ENCODE measurements at regions not wholly inside any gene's neighbourhood (a gene's known extent, or its start where the extent isn't known, plus 50 kb on each side); places are given as distances from the start of the nearest gene placed in this dataset.

DNA sequence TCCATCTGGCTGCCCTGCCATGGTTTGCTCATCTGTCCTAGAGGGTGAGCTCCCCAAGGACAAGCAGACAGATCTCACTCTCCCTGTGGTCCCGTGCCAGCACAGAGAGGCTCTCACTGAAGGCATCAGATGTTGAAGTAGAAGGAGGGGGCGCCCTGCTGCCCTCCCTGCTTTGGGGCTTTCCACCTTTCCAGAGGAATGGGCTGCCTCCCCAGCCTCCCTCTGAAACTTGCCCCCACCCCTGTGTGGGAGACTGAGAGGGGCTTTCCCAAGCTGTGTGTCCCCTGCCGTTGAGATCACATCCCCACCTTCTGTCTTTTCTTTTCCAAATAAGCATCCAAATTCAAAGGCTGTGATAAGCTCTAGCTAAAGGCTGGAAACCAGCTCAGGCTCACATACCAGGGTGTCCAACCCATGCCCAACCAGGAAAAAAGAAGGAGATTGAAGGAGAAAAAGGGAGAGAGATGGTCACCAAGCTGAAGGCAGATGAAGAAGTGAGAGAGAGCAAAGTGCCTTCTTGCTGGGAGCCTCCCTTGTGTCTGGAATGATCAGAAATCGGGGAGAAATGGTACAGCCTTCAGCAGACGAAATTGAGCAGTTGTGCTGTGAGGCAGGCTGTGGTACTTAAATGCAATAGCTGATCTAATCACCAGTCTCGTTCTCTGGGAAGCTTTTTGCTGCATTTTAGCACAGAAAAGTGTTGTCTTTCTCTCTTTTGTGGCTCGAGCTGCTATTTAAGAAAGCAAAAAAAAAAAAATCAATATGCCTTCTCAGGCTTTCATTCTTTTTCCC is 145.9 kb upstream of the LHX1 start:
- POLR2A ChIA-PET (ENCODE audit: low non-redundant PET): no interaction called here
- H3K27ac ChIP-seq: no peak overlapping the region
- TF ChIP-seq, protein P1, sequence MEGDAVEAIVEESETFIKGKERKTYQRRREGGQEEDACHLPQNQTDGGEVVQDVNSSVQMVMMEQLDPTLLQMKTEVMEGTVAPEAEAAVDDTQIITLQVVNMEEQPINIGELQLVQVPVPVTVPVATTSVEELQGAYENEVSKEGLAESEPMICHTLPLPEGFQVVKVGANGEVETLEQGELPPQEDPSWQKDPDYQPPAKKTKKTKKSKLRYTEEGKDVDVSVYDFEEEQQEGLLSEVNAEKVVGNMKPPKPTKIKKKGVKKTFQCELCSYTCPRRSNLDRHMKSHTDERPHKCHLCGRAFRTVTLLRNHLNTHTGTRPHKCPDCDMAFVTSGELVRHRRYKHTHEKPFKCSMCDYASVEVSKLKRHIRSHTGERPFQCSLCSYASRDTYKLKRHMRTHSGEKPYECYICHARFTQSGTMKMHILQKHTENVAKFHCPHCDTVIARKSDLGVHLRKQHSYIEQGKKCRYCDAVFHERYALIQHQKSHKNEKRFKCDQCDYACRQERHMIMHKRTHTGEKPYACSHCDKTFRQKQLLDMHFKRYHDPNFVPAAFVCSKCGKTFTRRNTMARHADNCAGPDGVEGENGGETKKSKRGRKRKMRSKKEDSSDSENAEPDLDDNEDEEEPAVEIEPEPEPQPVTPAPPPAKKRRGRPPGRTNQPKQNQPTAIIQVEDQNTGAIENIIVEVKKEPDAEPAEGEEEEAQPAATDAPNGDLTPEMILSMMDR (conservative IDR thresholded peaks at IDR 0.05; ENCODE audit: low read depth): no peak
- CTCF ChIA-PET: interaction anchor here (1.1 kb wide), 1 partner anchor 1913 kb away, joined by 4 read pairs; no protein-coding TSS in a partner anchor
- no peak for DNase-seq (ENCODE audit: low spot score)

DNA sequence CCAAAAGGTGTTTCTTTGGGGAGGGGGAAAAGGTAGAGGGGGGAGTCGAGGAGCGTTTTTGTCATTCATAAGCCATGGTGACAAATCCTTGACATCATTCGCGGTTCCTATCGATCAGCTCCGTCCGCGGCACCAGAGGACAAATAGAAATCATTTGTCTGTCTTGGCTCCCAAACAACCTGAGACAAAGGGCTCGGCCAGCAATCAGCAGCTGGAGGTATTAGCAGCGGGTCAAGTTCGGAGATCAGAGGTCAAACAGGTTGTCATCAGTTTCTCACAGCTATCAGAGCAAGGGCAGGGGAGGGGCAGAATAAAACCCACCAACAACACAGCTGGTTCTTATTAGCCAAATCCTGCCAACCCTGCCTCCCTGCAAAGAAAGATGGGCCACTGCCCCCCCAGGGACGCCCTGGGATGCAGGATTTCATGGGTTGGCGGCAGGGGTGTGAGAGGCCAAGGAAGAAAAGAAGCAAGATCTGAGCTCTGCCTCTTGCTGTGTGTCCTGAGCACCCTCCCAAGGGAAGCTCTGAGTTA is 145.3 kb upstream of the LHX1 start:
- ChIA-PET POLR2A (ENCODE audit: low non-redundant PET) (no interaction called here), CTCF (interaction anchor here (0.7 to 1.1 kb wide), 2 partner anchors 67 to 1914 kb away, joined by 3 to 4 read pairs; no protein-coding TSS in a partner anchor)
- TF ChIP-seq, protein P1 (conservative IDR thresholded peaks at IDR 0.05; ENCODE audit: low read depth): no peak
- DNase-seq (ENCODE audit: low spot score): no peak
- no peak overlapping the region for H3K27ac ChIP-seq

DNA sequence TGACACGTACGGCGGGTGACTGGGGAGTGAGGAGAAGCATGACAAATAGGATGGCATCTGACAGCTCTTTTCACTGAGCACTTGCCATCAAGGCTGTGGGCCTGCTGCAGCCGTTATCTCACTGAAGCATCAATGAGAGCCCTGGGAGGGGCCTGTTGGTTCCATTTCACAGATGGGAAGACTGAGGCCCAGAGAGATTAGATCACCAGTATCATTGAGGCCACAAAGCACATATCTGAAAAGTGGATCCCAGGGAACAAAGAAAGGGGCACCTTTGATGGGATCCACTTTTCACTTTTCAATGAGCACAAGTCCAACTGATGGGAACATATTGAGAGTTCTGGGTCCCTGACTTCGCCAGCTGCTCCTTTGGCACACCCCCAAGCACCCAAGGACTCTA is 144.4 kb upstream of the LHX1 start:
- no peak overlapping the region for H3K27ac ChIP-seq
- ChIA-PET CTCF (interaction anchor here (0.7 kb wide), 1 partner anchor 66 kb away, joined by 3 read pairs; no protein-coding TSS in a partner anchor), POLR2A (ENCODE audit: low non-redundant PET) (no interaction called here)
- DNase-seq (ENCODE audit: low spot score): no peak
- TF ChIP-seq, protein P1 (conservative IDR thresholded peaks at IDR 0.05; ENCODE audit: low read depth): no peak

DNA sequence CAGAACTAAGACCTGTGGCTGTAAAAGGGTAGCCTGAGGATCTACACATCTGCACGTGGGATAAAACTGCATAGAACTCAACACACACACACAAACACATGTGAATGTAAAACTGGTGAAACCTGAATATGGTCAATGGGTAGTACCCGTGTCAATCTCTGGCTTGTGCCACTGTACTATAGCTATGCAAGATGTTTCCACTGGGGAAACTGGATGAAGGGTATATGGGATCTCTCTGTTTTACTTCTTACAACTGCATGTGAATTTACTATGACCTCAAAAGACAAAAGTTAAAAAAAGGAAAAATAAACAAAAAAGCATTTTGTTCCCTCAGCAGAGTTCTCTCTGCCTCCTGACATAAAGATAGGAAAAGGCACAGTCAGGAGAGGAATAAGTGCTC is 143.3 kb upstream of the LHX1 start:
- TF ChIP-seq, protein P1 (conservative IDR thresholded peaks at IDR 0.05; ENCODE audit: low read depth): no peak
- no peak overlapping the region for H3K27ac ChIP-seq
- ChIA-PET POLR2A (ENCODE audit: low non-redundant PET) (no interaction called here), CTCF (no interaction called here)
- no peak for DNase-seq (ENCODE audit: low spot score)

DNA sequence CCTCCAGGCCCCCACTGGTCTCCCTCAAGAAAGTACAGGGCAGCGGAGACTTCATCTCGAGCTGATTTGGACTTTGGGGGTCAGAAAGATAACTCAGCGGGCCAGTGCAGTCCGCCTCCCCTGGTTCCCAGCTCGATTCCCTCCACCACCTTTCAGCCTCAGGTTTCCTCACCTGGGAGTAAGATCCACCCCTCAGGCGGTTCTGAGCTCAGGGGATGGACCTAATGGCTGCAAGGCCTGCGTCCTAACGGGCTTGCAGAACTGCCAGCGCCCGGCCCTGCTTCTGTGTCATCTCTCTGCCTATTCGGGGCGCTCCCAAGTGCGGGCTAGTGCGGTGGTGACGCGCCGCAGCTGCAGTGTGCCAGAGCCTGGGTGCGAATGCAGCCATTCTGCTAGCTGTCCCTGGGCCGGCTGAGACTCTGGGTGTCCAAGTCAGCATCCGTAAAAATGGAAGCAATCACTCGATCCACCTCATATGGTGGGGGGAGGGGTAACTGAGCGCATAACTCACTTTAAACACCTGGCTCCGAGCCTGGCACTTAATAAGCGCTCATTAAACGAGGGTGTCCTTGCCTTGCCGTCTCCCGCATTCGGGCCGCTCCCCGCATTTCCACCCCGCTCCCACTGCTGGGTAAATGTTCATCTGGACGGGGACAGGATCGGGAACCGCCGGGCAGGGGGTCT is 129.6 kb upstream of the LHX1 start:
- no peak overlapping the region for H3K27ac ChIP-seq
- DNase-seq (ENCODE audit: low spot score): no peak
- CTCF ChIA-PET: no interaction called here
- TF ChIP-seq, protein P1 (conservative IDR thresholded peaks at IDR 0.05; ENCODE audit: low read depth): no peak
- POLR2A ChIA-PET (ENCODE audit: low non-redundant PET): no interaction called here

DNA sequence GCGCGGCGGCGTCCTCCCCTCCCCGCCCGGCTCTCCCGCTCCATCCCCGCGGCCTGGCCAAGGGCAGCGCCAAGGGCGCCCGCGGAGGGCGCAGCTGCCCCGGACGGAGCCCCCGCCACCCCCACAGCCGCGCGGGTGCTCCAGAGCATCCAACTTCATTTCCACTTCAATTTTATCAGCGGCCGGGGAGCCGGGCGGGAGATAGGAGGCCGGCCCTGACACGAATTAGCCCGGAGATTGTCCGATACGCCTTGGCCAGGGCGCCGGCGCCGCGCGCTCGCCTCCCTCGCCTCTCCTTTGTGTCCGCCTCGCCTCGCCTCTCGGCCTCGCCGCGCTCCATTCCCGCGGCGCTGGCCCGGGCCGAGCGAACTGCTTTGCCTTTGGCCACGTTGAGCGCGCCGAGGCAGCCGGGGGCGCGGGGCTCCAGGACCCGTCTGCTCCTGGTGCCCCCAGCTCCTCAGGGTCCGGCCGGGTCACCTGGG is 129.1 kb upstream of the LHX1 start:
- DNase-seq (ENCODE audit: low spot score): peak; percentile 18
- ChIA-PET POLR2A (ENCODE audit: low non-redundant PET) (no interaction called here), CTCF (interaction anchor here (0.6 kb wide), 1 partner anchor 1449 kb away, joined by 4 read pairs; no protein-coding TSS in a partner anchor)
- no peak overlapping the region for H3K27ac ChIP-seq
- TF ChIP-seq, protein P1 (conservative IDR thresholded peaks at IDR 0.05; ENCODE audit: low read depth): no peak

Measured in RWPE1 (cell line).